CD4-positive, alpha-beta T cell treated with Interleukin-4 for 4 hours (primary cell): ENCODE measurements at regions not wholly inside any gene's neighbourhood (a gene's known extent, or its start where the extent isn't known, plus 50 kb on each side); places are given as distances from the start of the nearest gene placed in this dataset.

Experiments
- DNase-seq: peaks from one replicate; pipeline ENCODE4 v3.0.0-alpha.2; 2020

DNA sequence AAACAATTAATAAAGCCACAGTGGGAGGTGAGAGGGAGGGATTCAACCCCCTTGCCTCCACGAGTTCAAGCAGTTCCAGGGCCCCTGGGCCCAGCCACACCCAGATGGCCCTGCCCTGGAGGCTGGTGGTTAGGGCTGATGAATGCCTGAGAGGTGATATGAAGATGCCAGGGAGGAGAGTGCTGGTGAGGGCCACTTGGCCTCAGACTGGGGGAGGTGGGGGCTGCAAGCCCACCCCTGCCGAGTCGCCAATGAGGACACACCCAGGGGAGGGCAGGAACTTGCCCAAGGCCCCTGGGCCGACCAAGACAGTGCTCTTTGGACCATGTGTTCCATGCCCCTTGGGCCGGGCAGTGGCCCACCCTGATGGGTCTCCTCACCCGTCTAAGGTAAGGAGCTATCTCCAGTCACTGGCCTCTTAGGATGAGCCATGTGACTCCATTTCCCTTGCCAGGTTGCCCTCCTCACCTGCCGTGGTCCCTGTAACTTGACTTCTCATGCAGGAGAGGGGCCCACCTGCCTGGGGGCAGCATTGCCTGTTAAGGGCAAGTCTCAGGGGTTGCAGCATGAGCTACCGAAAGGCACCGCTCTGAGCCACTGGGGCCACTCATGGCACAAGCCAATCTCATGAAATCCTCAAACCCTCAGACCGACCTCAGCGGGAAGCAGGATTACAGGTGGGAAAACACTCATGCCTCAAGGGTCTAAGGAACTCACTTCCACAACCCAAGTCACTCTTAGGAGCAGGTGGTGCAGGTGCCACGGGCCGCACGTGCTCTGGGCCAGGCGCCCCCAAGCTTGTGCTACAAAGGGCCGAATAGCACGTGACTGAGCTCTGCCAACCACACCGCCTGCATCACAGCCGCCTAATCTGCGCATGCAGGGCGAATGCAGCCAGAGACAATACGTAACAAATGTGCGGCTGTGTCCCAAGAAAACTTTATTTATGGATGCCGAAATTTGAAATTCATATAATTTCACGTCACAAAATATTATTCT is 147.4 kb upstream of the MLN start:
- no peak for DNase-seq

DNA sequence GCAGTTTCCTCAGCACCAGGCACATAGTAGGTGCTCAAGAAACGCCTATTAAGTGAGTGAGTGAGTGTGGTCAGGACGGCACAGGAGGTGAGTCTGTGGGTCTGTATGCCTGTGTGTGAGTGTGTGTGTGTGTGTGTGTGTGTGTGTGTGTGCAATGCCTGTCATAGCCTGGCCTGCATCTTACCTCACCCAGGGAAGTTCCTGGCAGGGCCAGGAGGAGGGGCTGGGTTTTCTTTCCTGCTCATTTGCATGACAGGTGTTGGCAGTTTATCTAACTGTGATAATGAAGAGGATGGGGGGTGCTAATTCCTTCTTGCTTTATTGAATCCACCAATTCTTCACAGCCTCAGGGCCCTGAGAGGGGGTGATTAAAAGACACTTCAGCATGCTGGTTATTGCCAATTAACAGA is 146.7 kb upstream of the MLN start:
- DNase-seq, result no peak

DNA sequence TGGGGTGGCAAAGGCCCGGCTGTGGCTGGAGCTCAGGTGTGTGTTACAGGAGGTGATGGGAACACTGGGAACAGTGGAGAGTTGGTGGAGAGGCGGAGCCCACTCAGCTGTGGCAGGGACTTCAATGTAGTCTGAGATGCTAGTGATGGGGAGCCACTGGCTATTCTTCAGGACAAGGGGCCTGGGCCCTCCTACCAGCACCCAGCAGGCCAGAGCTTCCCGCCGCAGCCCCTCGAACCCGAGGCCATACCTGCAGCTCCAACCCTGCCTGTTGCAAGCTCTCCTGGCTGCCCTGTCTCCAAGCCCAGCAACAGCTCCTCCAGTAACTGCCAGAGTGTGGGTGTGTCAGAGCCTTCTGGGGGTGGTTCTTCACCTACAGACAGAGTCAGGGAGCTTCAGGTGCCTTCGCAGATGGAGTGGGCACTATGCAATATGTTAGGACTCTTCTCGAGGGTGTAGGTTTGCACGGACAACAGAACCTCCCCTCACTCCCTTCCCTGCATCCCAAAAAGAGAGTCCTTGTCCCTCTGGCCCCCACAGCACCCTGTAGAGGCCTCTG is 146.2 kb upstream of the MLN start:
- DNase-seq, result no peak

DNA sequence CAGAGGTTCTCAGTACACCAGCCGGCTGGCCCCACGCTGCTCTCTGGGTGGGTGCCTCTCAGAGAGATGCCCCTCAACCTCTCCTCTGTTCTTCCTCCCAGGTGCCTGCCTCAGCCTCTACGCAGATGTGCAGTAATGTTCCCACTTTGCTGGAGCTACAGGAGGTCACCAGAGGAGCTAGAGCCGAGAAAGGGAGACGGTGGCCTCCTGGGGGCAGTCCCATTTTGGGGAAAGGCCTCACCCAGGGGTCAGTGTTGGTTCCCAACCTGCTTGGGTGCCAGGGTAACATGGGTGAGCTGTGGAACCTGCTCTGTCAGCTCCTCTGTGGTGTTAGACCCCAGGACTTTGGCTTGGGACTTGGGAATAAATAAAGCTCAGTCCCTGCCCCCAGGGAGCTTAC is 145.3 kb upstream of the MLN start:
- DNase-seq, result no peak

DNA sequence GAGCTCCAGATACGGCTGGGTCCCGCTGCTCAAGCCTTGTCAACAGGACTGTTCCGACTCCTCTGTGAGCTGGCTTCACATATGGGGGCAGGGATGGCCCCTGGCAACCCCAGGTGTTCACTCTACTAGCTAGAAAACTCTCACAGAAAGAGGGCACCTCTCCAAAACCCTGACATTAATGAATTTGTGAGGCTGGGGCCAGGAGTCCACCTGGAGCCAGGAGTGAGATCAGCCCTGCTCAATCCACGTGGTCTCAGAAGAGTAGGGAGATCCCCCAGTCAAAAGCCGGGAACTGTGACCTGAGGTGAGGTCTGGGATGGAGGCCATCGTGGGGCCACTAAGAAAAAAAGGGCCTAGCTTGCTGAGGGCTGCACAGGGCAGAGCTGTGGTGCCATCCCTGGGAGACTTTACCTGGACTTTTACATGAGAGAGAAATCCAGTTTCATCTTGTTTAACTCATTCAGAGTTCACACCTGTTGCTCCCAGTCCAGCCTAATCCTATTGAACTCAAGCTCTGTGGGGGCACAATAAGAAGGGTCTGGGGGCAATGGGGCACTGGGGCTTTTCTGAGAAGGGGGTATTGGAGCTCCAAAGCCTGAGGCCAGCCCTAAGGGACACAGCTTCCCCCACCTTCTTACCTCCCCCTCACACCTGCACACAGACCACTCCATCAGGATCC is 144.3 kb upstream of the MLN start:
- no peak for DNase-seq

DNA sequence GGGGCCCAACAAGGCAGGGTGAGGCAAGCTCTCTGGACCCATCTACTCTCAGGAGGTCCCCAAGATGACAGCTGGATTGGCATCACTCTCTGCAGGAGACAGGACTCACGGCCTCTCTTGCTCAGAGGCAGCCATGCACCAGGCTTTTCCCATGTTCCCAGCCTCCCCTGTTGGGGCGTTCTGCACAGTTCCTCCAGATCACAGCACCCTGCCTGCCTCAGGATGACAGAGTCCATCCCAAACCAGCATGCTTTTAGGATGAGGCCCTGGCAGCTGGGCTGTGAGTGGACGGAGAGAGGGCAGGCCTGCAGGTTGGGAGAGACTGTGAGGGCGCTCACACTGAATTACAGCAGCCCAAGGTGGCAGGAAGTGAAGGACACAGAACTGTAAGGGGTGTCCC is 143.2 kb upstream of the MLN start:
- DNase-seq, result no peak

DNA sequence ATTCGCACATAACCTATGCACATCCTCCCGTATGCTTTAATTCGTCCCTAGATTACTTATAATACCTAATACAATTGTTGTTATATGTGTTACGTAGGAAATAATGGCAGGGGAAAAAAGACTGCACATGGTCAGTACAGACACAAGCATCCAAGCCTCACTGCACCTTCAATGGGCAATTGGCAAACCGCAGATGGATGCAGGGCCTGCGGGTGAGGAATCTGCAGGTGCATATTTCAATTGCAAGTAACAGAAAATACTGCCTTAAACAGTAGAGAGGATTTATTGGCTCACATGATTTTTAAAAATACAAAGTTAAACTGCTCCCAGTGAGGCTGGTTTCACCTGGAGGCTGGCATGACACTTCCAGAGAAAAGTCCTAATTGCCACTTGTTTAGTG is 142.1 kb upstream of the MLN start:
- no peak for DNase-seq

DNA sequence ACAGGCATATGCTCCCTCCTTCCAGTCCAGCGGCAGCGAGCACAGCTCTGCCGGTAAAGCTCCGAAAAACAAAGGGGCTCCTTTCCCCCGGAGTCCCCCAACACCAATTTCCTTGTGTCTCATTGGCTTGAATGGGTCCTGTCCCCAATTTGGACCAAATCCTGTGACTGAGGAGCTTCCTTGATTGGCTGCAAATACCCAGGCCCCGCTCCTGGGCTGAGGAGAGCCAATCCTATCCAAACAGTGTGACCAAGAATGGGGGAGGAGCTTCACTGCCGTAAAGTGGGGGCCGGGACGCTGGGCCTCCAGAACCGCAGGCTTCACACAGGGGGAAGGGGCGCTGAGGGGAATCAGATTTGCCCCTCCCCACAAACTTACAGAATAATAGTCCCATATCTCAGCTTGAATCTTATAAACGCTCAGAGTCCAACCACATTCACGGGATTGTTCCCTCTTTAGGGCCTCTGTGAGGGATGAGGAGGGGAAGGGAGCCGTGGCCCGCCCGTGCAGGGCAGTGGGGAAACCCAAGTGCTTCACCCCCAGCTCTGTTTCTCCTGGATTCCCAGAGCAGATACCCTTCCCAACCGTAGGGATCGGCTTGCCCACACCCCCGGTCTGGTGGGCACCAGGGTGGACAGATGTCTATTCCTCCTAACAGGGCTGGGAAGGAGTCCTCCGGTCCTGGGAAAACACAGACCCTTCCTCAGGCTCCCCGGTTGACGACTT is 141.0 kb upstream of the MLN start:
- no peak for DNase-seq

DNA sequence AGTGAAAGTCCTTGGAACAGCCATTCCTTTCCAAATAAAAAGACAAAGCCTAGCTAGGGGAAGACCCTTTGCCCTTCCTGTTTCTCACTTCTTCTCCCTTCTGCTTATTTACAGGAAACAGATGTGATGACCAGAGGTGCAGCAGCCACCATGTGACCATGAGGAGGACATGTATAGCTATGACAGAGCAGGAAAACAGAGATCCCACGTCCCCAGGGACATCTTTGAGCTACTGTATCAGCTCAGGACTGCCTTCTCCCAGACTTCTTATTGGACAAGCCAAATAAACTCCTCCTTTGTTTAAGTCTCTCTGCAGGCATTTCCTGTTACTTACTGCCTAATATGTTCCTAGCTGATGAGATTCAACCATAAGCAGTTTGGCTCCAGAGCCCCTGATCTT is 133.1 kb upstream of the MLN start:
- no peak for DNase-seq

DNA sequence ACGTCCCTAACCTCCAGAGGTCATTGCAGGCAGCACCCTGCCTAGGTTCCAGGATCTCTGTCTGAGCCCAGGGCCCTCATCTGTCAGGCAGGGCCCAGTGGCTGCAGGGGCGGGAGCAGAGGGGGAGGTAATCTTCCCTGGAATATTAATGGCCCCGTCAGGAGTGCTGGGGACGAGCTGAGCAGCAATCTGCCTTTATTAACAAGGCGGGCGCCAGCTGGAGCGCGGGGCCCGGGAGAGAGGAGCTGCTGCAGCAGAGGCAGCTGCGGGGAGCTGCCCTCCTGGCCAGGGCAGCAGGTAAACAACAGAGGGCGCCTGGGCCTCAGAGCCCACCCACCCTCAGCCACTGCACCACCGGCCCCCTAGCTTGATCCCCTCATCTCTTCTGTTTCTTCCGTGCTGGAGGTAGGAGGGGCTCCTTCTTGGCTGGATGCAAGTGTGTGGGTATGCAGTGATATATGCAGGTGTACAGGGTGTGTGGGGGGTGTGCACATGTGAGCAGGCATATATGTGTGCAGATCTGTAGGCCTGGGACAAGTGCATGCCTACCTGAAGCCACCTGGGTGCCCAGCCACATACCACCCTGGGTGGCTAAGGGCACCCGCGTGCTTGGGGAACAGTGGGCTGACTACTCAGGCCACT is 131.8 kb upstream of the MLN start:
- no peak for DNase-seq

DNA sequence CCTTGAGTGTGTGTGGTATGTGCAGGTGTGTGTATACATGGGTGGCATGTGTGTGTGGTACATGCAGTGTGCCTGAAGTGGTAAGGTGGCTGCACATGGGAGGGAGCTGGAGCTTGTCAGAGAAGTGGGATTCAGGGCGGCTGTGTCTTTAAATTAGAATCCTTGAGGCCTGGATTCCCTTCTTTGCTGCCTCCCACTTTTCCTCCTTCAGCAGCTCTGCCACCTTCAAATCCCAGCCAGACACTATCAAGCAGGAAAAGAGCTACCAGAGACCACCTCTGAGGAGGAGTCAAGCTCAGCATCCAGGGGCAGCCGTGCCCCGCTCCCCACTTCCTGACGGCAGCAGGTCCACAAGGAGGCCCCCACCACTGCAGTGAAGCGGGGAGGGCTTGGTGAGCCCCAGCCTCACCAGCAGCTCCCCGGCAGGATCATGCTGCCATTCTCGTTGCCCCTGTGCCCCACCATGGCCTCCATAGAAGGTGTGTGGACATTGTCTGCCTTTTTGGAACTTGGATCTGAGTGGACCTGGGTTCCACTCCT is 131.0 kb upstream of the MLN start:
- DNase-seq, result no peak

DNA sequence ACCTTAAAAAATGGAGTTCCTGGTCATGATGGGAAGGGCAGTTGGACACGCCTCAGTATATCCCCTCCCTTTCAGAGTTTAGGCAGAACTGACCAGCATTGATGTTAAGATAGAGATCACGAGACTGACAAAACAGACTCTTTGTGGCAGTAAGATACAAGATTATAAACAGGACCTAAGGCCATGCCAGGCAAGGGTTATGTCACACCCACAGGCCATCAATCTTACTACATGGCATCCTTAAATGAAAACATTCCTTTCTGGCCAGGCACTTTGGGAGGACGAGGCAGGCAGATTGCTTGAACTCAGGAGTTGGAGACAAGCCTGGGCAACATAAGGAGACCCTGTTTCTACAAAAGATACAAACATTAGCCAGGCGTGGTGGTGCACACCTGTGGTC is 129.3 kb upstream of the MLN start:
- no peak for DNase-seq

DNA sequence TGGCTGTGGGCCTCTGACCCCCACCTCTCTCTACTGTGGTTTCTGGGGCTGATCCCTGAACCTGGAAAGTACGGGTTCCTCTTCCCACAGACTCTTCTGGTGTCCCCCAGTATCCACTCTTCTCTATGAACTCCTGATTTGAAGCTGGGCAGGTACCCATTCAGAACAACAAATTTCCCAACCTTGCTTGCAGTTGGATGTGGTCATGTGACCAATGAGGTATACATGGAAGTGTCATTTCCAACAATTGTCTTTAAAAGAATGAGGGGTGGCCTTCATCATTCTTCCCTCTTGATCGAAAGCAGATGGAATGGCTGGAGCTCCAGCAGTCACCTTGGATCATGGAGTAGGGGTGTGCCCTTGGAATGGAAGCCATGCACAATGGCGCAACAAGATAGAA is 128.0 kb upstream of the MLN start:
- DNase-seq, result no peak

DNA sequence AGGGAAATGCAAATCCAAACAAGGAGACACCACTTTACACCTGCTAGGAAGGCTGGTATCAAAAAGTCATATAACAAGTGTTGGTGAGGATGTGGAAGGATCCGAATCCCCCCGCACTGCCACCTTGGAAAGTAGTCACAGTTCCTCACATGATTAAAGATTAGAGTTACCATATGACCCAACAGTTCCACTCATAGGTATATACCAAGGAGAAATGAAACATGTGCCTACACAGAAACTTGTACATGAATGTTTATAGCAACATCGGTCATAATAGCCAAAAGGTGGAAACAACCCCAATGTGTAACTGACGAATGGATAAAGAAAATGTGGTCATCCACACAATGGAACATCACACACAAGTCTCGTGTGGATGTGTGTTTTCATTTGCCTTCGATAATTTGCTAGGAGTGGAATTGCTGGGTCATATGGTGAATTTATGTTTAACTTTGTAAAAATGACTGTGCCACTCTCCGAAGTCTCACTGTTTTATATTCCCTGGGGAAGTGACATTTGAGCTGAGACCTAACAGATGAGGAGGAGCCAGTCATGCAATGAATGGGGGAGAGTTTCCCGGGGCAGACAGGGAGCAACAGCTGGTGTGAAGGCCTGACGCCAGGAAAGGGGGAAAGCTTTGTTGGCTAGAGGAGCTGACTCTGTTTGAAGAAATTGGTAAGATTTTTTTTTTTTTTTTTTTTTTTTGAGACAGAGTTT is 125.9 kb upstream of the MLN start:
- no peak for DNase-seq

DNA sequence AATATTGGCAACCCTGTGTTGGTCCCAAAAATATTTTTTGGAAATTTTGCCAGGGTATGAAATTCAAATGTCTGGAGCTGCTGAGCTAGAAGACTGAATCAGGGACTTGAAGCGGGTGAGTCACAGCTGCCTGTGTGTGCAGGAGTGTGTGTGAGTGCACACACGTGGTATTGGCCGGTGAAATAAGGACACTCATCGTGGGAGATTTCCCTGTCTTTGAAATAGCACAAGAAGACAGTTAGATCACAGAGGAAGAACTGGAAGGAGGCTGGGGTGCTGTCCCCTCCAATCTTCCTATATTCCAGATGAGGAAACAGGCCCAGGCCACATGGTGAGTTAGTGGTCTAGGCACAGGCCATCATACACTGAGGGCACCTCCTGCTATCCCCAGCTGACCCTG is 123.8 kb upstream of the MLN start:
- DNase-seq, result no peak

DNA sequence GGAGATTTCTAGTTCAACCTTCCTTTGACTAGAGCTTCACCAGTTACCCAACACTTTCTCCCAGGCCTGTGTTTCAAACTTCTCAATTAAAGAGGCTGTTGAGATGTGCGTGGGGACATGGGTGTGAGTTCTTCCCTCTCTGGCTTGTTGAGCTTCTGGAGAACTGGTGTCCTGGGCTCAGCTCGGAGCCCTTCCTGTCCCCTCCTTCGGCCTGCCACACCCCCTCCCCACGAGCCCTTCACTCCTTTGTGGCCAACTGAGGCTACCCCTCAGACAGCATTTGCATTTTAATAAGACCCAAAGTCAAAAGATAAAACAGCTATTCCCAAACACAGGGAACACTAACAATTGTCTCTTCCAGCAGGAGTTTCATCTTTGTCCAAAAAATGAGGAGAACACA is 123.3 kb upstream of the MLN start:
- no peak for DNase-seq

DNA sequence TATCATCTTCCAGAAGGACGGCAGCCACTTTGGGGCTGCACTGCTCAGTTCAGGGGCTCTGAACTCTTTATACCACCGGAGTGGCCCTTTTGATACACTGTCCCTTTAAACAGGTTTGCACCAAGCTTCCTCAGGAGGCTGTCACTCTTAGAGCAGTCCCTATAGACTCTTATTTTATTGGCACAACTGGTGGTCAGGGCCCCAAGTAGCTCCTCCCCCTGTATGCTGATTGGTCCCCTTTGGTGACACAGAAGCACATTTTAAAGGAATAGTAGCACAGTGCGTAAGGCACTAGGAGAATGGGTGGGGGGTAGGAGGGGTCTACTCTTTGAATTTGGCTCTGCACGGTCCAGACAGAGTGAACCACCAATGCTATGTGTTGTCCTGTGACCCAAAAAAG is 122.6 kb upstream of the MLN start:
- no peak for DNase-seq

DNA sequence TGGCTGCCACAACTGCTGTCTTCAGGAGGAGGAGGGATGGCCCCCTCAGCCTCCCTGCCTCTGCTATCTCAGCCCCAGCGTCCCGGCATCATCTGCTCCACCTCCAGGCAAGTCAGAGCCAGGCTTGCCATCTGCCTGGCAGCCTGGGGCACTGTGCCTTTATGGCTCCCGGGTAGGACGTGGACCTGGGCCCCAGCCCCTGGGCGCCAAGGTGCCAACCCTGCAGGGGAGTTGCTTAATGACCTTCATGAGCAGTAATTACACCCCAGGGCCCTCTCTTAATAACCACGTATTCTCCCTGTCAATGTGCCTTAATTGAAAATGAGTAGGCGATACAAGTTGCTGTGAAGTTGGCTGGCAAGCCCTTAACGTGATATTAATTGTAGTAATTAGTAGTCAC is 122.1 kb upstream of the MLN start:
- DNase-seq, result no peak

DNA sequence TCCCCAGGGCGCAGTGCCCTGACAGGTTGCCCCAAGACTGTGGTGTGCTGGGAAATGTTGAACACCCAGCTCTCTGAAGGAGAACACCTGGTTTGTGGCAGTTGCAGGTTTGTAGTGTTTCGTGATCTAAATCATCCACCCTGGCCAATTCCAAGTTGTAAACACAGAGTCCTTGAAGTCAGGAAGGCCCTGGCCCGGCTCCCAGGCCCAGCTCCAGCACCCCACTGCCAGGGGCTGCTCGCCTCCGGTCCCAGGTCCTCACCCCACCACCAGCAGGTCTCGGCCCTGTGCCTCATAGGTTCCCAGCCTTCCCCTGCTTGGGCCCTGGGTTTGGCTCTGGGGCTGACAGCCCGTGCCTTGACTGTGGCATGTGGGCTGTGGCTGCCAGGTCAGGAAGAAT is 121.4 kb upstream of the MLN start:
- DNase-seq, result no peak

DNA sequence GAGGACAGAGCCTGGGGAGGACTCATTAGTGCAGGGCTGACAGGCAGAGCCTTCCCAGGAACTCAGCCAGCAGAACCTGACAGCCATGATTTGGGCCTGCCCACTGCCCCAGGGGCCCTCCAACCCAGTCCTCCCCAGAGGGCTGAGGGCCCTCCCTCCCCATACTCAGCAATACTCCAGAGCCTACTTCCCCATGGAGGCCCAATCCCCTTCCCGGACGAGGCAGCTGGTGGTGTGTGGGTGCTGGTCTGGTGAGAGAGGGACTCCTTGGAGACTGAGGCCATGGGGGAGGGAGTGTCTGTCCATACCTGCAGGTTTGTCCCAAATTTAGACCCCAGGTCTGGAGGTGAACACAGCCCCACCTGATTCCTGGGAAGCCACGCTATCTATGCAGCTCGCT is 120.9 kb upstream of the MLN start:
- no peak for DNase-seq

DNA sequence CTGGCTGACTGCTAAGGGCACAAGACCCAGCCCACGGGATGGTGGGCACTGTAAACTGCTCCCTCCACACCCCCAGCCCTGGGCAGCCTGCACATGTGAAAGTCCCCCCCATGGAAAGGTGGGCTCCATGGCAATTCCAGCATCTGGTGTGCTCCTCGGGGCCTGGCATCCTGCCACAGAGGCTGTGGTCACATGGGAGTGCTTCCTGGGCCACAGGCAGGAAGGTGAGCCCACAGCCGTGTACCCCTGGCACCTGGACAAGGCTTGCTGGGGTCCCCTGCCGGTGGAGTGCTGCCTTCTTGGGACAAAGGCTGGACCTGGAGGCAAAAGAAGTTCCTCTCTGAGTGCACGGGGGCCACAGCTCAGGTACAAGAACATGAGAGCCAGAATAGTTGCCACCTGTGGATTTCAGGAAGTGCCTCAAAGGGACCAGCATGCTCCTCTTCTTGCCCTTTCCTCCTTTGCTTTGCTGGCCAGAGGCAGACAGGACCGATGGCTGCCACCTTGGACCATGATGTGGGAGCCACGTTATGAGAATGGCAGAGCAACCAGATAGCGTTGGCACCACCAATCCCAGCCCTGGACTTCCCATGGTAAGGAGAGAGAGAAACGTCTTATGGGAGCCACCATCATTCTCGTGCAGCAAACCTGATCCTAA is 120.2 kb upstream of the MLN start:
- DNase-seq, result no peak
